ENCODE measurements at regions not wholly inside any gene's neighbourhood (a gene's known extent, or its start where the extent isn't known, plus 50 kb on each side); places are given as distances from the start of the nearest gene placed in this dataset.
"Not testable (repeated sequence)": the region's sequence is repeated elsewhere in the genome, so short reads cannot be mapped to it uniquely, and the experiment has no call there.

- no peak for DNase-seq
These were observed 120.9 kb upstream of the MAGI3 start for GRCh38 chr1:113269168-113269963.

GRCh38 chr1:113271039-113271438 is 119.3 kb upstream of the MAGI3 start:
- no peak for DNase-seq

GRCh38 chr1:113275083-113275482 is 115.2 kb upstream of the MAGI3 start:
- DNase-seq, result no peak

- DNase-seq, result no peak
These were observed 114.6 kb upstream of the MAGI3 start for GRCh38 chr1:113275691-113276090.

- no peak for DNase-seq
These were observed 113.8 kb upstream of the MAGI3 start for GRCh38 chr1:113276507-113276906.

GRCh38 chr1:113278371-113278770 is 111.9 kb upstream of the MAGI3 start:
- DNase-seq, result no peak

- no peak for DNase-seq
These were observed 111.5 kb upstream of the MAGI3 start for GRCh38 chr1:113278777-113279176.

- DNase-seq, result no peak
These were observed 110.4 kb upstream of the MAGI3 start for GRCh38 chr1:113279776-113280391.

- DNase-seq, result no peak
These were observed 109.7 kb upstream of the MAGI3 start for GRCh38 chr1:113280581-113280980.

- no peak for DNase-seq
These were observed 108.8 kb upstream of the MAGI3 start for GRCh38 chr1:113281550-113281949.

- no peak for DNase-seq
These were observed 108.1 kb upstream of the MAGI3 start for GRCh38 chr1:113282008-113282892.

- DNase-seq, result no peak
These were observed 107.4 kb upstream of the MAGI3 start for GRCh38 chr1:113282893-113283285.

- DNase-seq, result no peak
These were observed 106.4 kb upstream of the MAGI3 start for GRCh38 chr1:113283914-113284313.

GRCh38 chr1:113286156-113286555 is 104.2 kb upstream of the MAGI3 start:
- no peak for DNase-seq

- DNase-seq, result no peak
These were observed 98.3 kb upstream of the MAGI3 start for GRCh38 chr1:113291777-113292602.

- DNase-seq, result no peak
These were observed 97.6 kb upstream of the MAGI3 start for GRCh38 chr1:113292603-113293255.

- DNase-seq, result no peak
These were observed 97.1 kb upstream of the MAGI3 start for GRCh38 chr1:113293256-113293626.

- no peak for DNase-seq
These were observed 92.6 kb upstream of the MAGI3 start for GRCh38 chr1:113297749-113298148.

GRCh38 chr1:113298941-113299340 is 91.4 kb upstream of the MAGI3 start:
- no peak for DNase-seq

- DNase-seq, result no peak
These were observed 87.7 kb upstream of the MAGI3 start for GRCh38 chr1:113302636-113303035.

- no peak for DNase-seq
These were observed 87.0 kb upstream of the MAGI3 start for GRCh38 chr1:113303267-113303666.

- not testable (repeated sequence) for DNase-seq
These were observed 85.3 kb upstream of the MAGI3 start for GRCh38 chr1:113305029-113305428.
